NCI-H1417 treated with DMSO at 0.1 percent for 48 hours (cell line): ENCODE measurements at regions not wholly inside any gene's neighbourhood (a gene's known extent, or its start where the extent isn't known, plus 50 kb on each side); places are given as distances from the start of the nearest gene placed in this dataset.

Experiments
- DNase-seq: peaks from one replicate; lab custom pipeline; 2025; lab: John Stamatoyannopoulos, UW

- DNase-seq, result no peak
Observed at GRCh38 chr7:18153183-18153748, 125.6 kb upstream of the PRPS1L1 start.

- no peak for DNase-seq
Observed at GRCh38 chr7:18154726-18155125, 127.1 kb upstream of the PRPS1L1 start.

GRCh38 chr7:18157233-18157632, 129.6 kb upstream of the PRPS1L1 start:
- no peak for DNase-seq

GRCh38 chr7:18162657-18163056, 135.0 kb upstream of the PRPS1L1 start:
- no peak for DNase-seq

GRCh38 chr7:18163091-18163490, 135.4 kb upstream of the PRPS1L1 start:
- no peak for DNase-seq

GRCh38 chr7:18165166-18165565, 137.5 kb upstream of the PRPS1L1 start:
- no peak for DNase-seq

GRCh38 chr7:18166002-18166401, 138.4 kb upstream of the PRPS1L1 start:
- DNase-seq, result no peak

GRCh38 chr7:18167815-18168214, 140.2 kb upstream of the PRPS1L1 start:
- DNase-seq, result no peak

- no peak for DNase-seq
Observed at GRCh38 chr7:18174996-18175395, 147.3 kb upstream of the PRPS1L1 start.

GRCh38 chr7:18175801-18176450, 148.3 kb upstream of the PRPS1L1 start:
- DNase-seq, result no peak

- DNase-seq, result no peak
Observed at GRCh38 chr7:18177129-18177814, 149.6 kb upstream of the PRPS1L1 start.

- no peak for DNase-seq
Observed at GRCh38 chr7:18177815-18178660, 150.4 kb upstream of the PRPS1L1 start.

- no peak for DNase-seq
Observed at GRCh38 chr7:18179093-18179492, 151.4 kb upstream of the PRPS1L1 start.

GRCh38 chr7:18180685-18181084, 153.0 kb upstream of the PRPS1L1 start:
- DNase-seq, result no peak

GRCh38 chr7:18189500-18190126, 162.0 kb upstream of the PRPS1L1 start:
- DNase-seq, result no peak

- no peak for DNase-seq
Observed at GRCh38 chr7:18191341-18191740, 163.7 kb upstream of the PRPS1L1 start.

- no peak for DNase-seq
Observed at GRCh38 chr7:18191862-18192625, 164.4 kb upstream of the PRPS1L1 start.

GRCh38 chr7:18194616-18195015, 167.0 kb upstream of the PRPS1L1 start:
- no peak for DNase-seq

GRCh38 chr7:18196638-18197037, 169.0 kb upstream of the PRPS1L1 start:
- no peak for DNase-seq

GRCh38 chr7:18198868-18199267, 171.2 kb upstream of the PRPS1L1 start:
- no peak for DNase-seq

- DNase-seq, result no peak
Observed at GRCh38 chr7:18200266-18200665, 172.6 kb upstream of the PRPS1L1 start.
